IMR-90 (cell line): ENCODE measurements at regions not wholly inside any gene's neighbourhood (a gene's known extent, or its start where the extent isn't known, plus 50 kb on each side); places are given as distances from the start of the nearest gene placed in this dataset.

Experiments used
- ATAC-seq: fragments of 200-7000 bp; cut with Tn5 transposase; 2 replicates; pipeline ENCODE4 v1.9.1; 2020; ENCODE audit warnings: low read depth, mild to moderate bottlenecking, moderate library complexity
- BruUV-seq: library from RNA; stranded (reverse); fragments of 400-500 nt; replicated peaks from 2 replicates; lab custom pipeline; 2021; lab: Mats Ljungman, UMichigan
- CTCF ChIA-PET: fragments of 300-600 bp; formaldehyde crosslinking; extraction: SDS; loops from one replicate; lab custom pipeline; 2021; ENCODE audit warnings: antibody characterized with exemption; lab: Yijun Ruan, JAX
- POLR2A ChIA-PET: fragments of 300-600 bp; sonication (Branson Sonifier 250); formaldehyde crosslinking; loops from one replicate; lab custom pipeline; 2022; ENCODE audit warnings: antibody characterized with exemption; ENCODE audit not compliant: unreplicated experiment; lab: Charles Lee
- DNase-seq: peaks from one replicate; pipeline ENCODE4 v3.0.0; 2013
- H2AFZ ChIP-seq: replicated peaks from 2 replicates; pipeline ENCODE3; 2013; ENCODE audit warnings: low read length, mild to moderate bottlenecking; ENCODE audit not compliant: poor library complexity
- H2AK5ac ChIP-seq: 2 replicates; pipeline ENCODE4 v1.6.1; 2013; ENCODE audit warnings: low read depth, low read length, inconsistent platforms
- H2AK9ac ChIP-seq: replicated peaks from 2 replicates; pipeline ENCODE3; 2013; ENCODE audit warnings: mild to moderate bottlenecking, low read depth, low read length, moderate library complexity; ENCODE audit not compliant: poor library complexity
- H2BK120ac ChIP-seq: 2 replicates; pipeline ENCODE4 v1.6.1; 2013; ENCODE audit warnings: low read depth, low read length, inconsistent platforms
- H2BK15ac ChIP-seq: 3 replicates; pipeline ENCODE4 v1.6.1; 2013; ENCODE audit warnings: low read depth, low read length, inconsistent platforms
- H2BK20ac ChIP-seq: 2 replicates; pipeline ENCODE4 v1.6.1; 2013; ENCODE audit warnings: low read depth, mild to moderate bottlenecking, inconsistent platforms, low read length, moderate library complexity
- H2BK5ac ChIP-seq: 2 replicates; pipeline ENCODE4 v1.6.1; 2013; ENCODE audit warnings: mild to moderate bottlenecking, low read depth, low read length, inconsistent platforms; ENCODE audit not compliant: poor library complexity, severe bottlenecking
- H3K14ac ChIP-seq: replicated peaks from 2 replicates; pipeline ENCODE4 v1.6.1; 2013; ENCODE audit warnings: low read depth, low read length, inconsistent platforms
- H3K18ac ChIP-seq: 2 replicates; pipeline ENCODE4 v1.6.1; 2013; ENCODE audit warnings: low read depth, low read length, control low read depth
- H3K23ac ChIP-seq: 2 replicates; pipeline ENCODE4 v1.6.1; 2013; ENCODE audit warnings: low read depth, low read length, inconsistent platforms
- H3K27ac ChIP-seq: 2 replicates; pipeline ENCODE4 v1.5.1; 2013; ENCODE audit warnings: mild to moderate bottlenecking, control low read depth, low read length; ENCODE audit not compliant: insufficient read depth
- H3K27me3 ChIP-seq: 2 replicates; pipeline ENCODE4 v1.6.1; 2013; ENCODE audit warnings: low read length; ENCODE audit not compliant: control insufficient read depth, insufficient read depth
- H3K36me3 ChIP-seq: 2 replicates; pipeline ENCODE4 v1.6.1; 2013; ENCODE audit warnings: low read length, mixed read lengths; ENCODE audit not compliant: control insufficient read depth, insufficient read depth
- H3K4ac ChIP-seq: 2 replicates; pipeline ENCODE4 v1.6.1; 2013; ENCODE audit warnings: low read depth, low read length, inconsistent platforms
- H3K4me1 ChIP-seq: 2 replicates; pipeline ENCODE4 v1.6.1; 2013; ENCODE audit warnings: low read length, mixed read lengths; ENCODE audit not compliant: control insufficient read depth, insufficient read depth
- H3K4me2 ChIP-seq: 2 replicates; pipeline ENCODE4 v1.6.1; 2013; ENCODE audit warnings: low read depth, mild to moderate bottlenecking, control low read depth, low read length, moderate library complexity
- H3K4me3 ChIP-seq: 2 replicates; pipeline ENCODE4 v1.5.1; 2013; ENCODE audit warnings: low read depth, mild to moderate bottlenecking, control low read depth, low read length, moderate library complexity; ENCODE audit not compliant: insufficient read depth
- H3K56ac ChIP-seq: 2 replicates; pipeline ENCODE4 v1.6.1; 2013; ENCODE audit warnings: low read length, inconsistent platforms; ENCODE audit not compliant: insufficient read depth; ENCODE audit errors: extremely low read depth
- H3K79me1 ChIP-seq, 2 experiments: 2 replicates each; pipeline ENCODE4 v1.6.1; 2013; ENCODE audit warnings: low read length in 2 of 2, inconsistent platforms in 1 of 2, low read depth in 1 of 2
- H3K9ac ChIP-seq: 2 replicates; pipeline ENCODE4 v1.6.1; 2013; ENCODE audit warnings: low read depth, low read length, control low read depth
- H3K9me1 ChIP-seq: 2 replicates; pipeline ENCODE4 v1.6.1; 2013; ENCODE audit warnings: low read length, inconsistent platforms; ENCODE audit not compliant: insufficient read depth
- H3K9me3 ChIP-seq: 2 replicates; pipeline ENCODE4 v1.6.1; 2013; ENCODE audit warnings: low read length; ENCODE audit not compliant: control insufficient read depth, insufficient read depth
- H4K20me1 ChIP-seq: 2 replicates; pipeline ENCODE4 v1.6.1; 2013; ENCODE audit warnings: low read length, inconsistent platforms; ENCODE audit not compliant: insufficient read depth
- H4K5ac ChIP-seq: 2 replicates; pipeline ENCODE4 v1.6.1; 2013; ENCODE audit warnings: mild to moderate bottlenecking, low read depth, low read length, control low read depth
- H4K8ac ChIP-seq, 2 experiments: 2 replicates each; pipeline ENCODE4 v1.6.1; 2013; ENCODE audit warnings: low read depth in 2 of 2, low read length in 2 of 2, control low read depth in 1 of 2, inconsistent platforms in 1 of 2
- H4K91ac ChIP-seq: 2 replicates; pipeline ENCODE4 v1.6.1; 2013; ENCODE audit warnings: low read depth, low read length, inconsistent platforms; ENCODE audit not compliant: insufficient read depth
- CHD1 ChIP-seq: IDR thresholded peaks from 2 replicates; pipeline ENCODE4 v1.6.1; 2012; ENCODE audit warnings: low read depth, low read length, improper control_type of control experiment
- RAD21 ChIP-seq: IDR thresholded peaks from 2 replicates; pipeline ENCODE4 v1.6.1; 2012; ENCODE audit warnings: low read length, improper control_type of control experiment
- RCOR1 ChIP-seq: IDR thresholded peaks from 2 replicates; pipeline ENCODE4 v1.6.1; 2012; ENCODE audit warnings: mild to moderate bottlenecking, low read length, improper control_type of control experiment; ENCODE audit not compliant: insufficient replicate concordance
- WGBS, 2 experiments: methylation state at CpG; one replicate each; pipeline versions ENCODE4 v1.1.5 to v1.1.7; 2013; ENCODE audit warnings: missing lambda C conversion rate in 2 of 2; ENCODE audit not compliant: insufficient read length in 1 of 2; ENCODE audit errors: extremely low coverage in 2 of 2; 5-methylcytosine and 5-hydroxymethylcytosine counted together
- dilution Hi-C: fragments of 300-500 bp; cut with HindIII; formaldehyde crosslinking; loops from one replicate; pipeline ENCODE4 v1.14.3; 2018; ENCODE audit warnings: low sequenced_read_pairs; ENCODE audit not compliant: unreplicated experiment
- in situ Hi-C: fragments of 300-500 bp; cut with MboI; formaldehyde crosslinking; loops from 3 replicates; pipeline ENCODE4 v1.14.3; 2019; ENCODE audit warnings: low sequenced_read_pairs, inconsistent platforms, mixed read lengths
- intact Hi-C: fragments of 100-400 bp; cut with micrococcal nuclease; formaldehyde crosslinking; loops from 2 replicates; pipeline ENCODE4 v1.10.0; 2022
- TF ChIP-seq, protein P1 (sequence below): fragments of 150-350 bp; IDR thresholded peaks from 2 replicates; pipeline ENCODE4 v1.6.1; 2017; ENCODE audit warnings: mild to moderate bottlenecking, antibody characterized with exemption, low read length, low read depth

GRCh38 chr4:31974490-31975002 is 1254.4 kb downstream of the PCDH7 start:
- no peak overlapping the region for H2BK15ac ChIP-seq
- no peak overlapping the region for H2AK9ac ChIP-seq
- H3K27me3 ChIP-seq = no peaks in the 10 kb centered on the region
- TF ChIP-seq CHD1 = no peak
- TF ChIP-seq RAD21 = no peak
- TF ChIP-seq RCOR1 = no peak
- TF ChIP-seq, protein P1, sequence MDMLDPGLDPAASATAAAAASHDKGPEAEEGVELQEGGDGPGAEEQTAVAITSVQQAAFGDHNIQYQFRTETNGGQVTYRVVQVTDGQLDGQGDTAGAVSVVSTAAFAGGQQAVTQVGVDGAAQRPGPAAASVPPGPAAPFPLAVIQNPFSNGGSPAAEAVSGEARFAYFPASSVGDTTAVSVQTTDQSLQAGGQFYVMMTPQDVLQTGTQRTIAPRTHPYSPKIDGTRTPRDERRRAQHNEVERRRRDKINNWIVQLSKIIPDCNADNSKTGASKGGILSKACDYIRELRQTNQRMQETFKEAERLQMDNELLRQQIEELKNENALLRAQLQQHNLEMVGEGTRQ = no peak
- no peak overlapping the region for H3K56ac ChIP-seq
- ATAC-seq (no peak), DNase-seq (no peak)
- H3K9me3 ChIP-seq = 0 out of 2 replicates have a peak, but pooled peaks cover 2% of the 10 kb centered on the region
- ChIA-PET POLR2A (no interaction called here), CTCF (no interaction called here)
- H3K4me2 ChIP-seq = no peak overlapping the region
- BruUV-seq = no TSS peak
- H3K9me1 ChIP-seq = no peaks in the 10 kb centered on the region
- intact Hi-C loops = no loop called here
- no peak overlapping the region for H3K18ac ChIP-seq
- no peak overlapping the region for H3K27ac ChIP-seq
- H3K23ac ChIP-seq = no peak overlapping the region
- H2BK20ac ChIP-seq = no peak overlapping the region
- H3K9ac ChIP-seq = no peak overlapping the region
- H4K20me1 ChIP-seq = no peaks in the 10 kb centered on the region
- in situ Hi-C loops = no loop called here
- no peak overlapping the region for H2BK120ac ChIP-seq
- H4K8ac ChIP-seq = no peak overlapping the region
- WGBS, 2 experiments = no CpG with 5 or more reads among the region's 2 CpGs
- H2AFZ ChIP-seq = no peak overlapping the region
- no peak overlapping the region for H4K91ac ChIP-seq
- H3K14ac ChIP-seq = no peak overlapping the region
- H3K4ac ChIP-seq = no peak overlapping the region
- no peak overlapping the region for H2BK5ac ChIP-seq
- dilution Hi-C loops = no loop called here
- H3K4me3 ChIP-seq = no peak overlapping the region
- no peak overlapping the region for H4K5ac ChIP-seq
- H3K4me1 ChIP-seq = no peaks in the 10 kb centered on the region
- no peaks in the 10 kb centered on the region for H3K79me1 ChIP-seq
- H3K36me3 ChIP-seq = no peaks in the 10 kb centered on the region
- no peak overlapping the region for H2AK5ac ChIP-seq
